ENCODE measurements at regions not wholly inside any gene's neighbourhood (a gene's known extent, or its start where the extent isn't known, plus 50 kb on each side); places are given as distances from the start of the nearest gene placed in this dataset.

DNA sequence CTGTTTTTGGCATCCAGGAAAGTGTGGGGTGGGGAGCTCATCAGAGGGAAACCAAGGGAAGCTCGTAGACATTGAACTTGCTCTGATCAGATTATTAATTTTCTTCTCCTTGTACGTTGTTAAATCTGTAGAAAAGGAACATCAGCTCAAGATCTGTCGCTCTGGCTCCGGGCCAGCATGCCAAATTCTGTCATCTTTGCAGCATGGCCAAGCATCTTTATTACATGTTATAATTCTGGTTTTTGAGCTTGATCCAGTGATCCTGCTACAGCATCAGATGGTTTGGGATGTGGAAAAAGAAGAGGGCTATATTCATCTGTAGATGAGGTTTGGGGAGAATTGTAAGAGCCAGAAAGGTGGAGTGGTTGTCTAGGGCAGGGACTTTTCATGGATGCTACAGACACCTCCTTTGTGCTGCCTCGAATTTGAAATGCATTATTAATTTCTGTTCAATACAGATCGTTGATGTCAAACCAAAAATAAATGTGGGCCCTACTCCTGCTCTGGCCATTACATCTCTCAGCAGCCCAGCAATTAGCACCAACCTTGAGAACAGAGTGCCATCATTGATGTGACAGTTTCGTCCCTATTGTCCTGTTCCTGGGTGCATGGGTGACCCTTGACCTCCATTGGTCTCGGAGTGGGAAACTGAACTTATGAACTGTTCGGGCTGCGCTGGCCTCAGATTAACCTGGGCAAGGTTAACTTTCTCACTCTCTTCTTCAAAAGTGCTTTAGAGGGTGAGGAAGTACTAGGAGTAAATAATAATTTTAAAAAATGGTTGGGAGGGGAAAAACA, 250.8 kb downstream of the SOX4 start:
- H4K20me1 ChIP-seq (ENCODE audit: insufficient read depth, low read length) = no peaks in the 10 kb centered on the region
- TF ChIP-seq, protein P1, sequence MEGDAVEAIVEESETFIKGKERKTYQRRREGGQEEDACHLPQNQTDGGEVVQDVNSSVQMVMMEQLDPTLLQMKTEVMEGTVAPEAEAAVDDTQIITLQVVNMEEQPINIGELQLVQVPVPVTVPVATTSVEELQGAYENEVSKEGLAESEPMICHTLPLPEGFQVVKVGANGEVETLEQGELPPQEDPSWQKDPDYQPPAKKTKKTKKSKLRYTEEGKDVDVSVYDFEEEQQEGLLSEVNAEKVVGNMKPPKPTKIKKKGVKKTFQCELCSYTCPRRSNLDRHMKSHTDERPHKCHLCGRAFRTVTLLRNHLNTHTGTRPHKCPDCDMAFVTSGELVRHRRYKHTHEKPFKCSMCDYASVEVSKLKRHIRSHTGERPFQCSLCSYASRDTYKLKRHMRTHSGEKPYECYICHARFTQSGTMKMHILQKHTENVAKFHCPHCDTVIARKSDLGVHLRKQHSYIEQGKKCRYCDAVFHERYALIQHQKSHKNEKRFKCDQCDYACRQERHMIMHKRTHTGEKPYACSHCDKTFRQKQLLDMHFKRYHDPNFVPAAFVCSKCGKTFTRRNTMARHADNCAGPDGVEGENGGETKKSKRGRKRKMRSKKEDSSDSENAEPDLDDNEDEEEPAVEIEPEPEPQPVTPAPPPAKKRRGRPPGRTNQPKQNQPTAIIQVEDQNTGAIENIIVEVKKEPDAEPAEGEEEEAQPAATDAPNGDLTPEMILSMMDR (conservative IDR thresholded peaks at IDR 0.05; ENCODE audit: low read length) = no peak
- TF ChIP-seq EZH2phosphoT487 (IDR thresholded peaks at IDR 0.05; ENCODE audit: borderline replicate concordance, low read depth, low read length) = no peak
- no peaks in the 10 kb centered on the region for H3K9me2 ChIP-seq (ENCODE audit: insufficient read depth, low read length)
- ChIA-PET POLR2A (no interaction called here), CTCF (ENCODE audit: unreplicated experiment) (no interaction called here)
- no peak overlapping the region for H3K4me2 ChIP-seq (ENCODE audit: low read length)
- H3K36me3 ChIP-seq (ENCODE audit: insufficient read depth, low read length) = no peaks in the 10 kb centered on the region
- no peaks in the 10 kb centered on the region for H3K79me2 ChIP-seq (ENCODE audit: insufficient read depth, low read depth, low read length)
- no TSS peak for BruUV-seq (replicated peaks)
- no peaks in the 10 kb centered on the region for H3K9me3 ChIP-seq (ENCODE audit: low read length)
- no peak for DNase-seq (ENCODE audit: low spot score)
- H2AFZ ChIP-seq (ENCODE audit: low read length) = no peak overlapping the region
- H3K4me1 ChIP-seq (ENCODE audit: insufficient read depth, low read length, poor library complexity, severe bottlenecking) = peaks cover 14% of the 10 kb centered on the region
- no peak overlapping the region for H3K27ac ChIP-seq (ENCODE audit: low read depth, low read length, poor library complexity, severe bottlenecking)
- intact Hi-C loops (cut with micrococcal nuclease; ENCODE audit: unreplicated experiment) = no loop called here
- H3K4me3 ChIP-seq (ENCODE audit: low read depth, low read length, poor library complexity, severe bottlenecking) = no peak overlapping the region

DNA sequence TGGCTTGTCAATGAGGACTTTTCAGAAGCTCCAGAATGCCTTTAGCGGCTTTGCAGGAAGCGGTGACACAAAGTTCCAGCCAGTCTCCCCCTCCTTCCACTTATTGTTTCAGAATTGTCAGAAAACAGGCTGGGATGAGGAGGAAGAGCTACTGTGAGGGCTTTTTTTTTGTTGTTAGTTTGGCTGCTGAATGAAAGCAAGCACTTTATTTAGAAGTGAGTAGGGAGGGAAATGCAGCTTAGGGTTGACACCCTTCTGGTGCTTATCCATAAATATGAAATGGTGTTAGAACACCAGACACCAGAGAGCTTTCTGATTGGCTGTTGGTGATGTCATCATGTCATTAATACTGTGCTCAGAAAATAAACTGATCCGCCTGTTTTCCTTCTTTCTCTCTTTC, 251.5 kb downstream of the SOX4 start:
- H3K4me3 ChIP-seq (ENCODE audit: low read depth, low read length, poor library complexity, severe bottlenecking) = no peak overlapping the region
- no peaks in the 10 kb centered on the region for H3K9me3 ChIP-seq (ENCODE audit: low read length)
- no TSS peak for BruUV-seq (replicated peaks)
- TF ChIP-seq EZH2phosphoT487 (IDR thresholded peaks at IDR 0.05; ENCODE audit: borderline replicate concordance, low read depth, low read length) = no peak
- TF ChIP-seq, protein P1 (conservative IDR thresholded peaks at IDR 0.05; ENCODE audit: low read length) = no peak
- no peak overlapping the region for H3K27ac ChIP-seq (ENCODE audit: low read depth, low read length, poor library complexity, severe bottlenecking)
- no peak overlapping the region for H2AFZ ChIP-seq (ENCODE audit: low read length)
- no peaks in the 10 kb centered on the region for H3K79me2 ChIP-seq (ENCODE audit: insufficient read depth, low read depth, low read length)
- no peaks in the 10 kb centered on the region for H4K20me1 ChIP-seq (ENCODE audit: insufficient read depth, low read length)
- CTCF ChIA-PET (ENCODE audit: unreplicated experiment) = no interaction called here
- POLR2A ChIA-PET = no interaction called here
- H3K9me2 ChIP-seq (ENCODE audit: insufficient read depth, low read length) = no peaks in the 10 kb centered on the region
- intact Hi-C loops (cut with micrococcal nuclease; ENCODE audit: unreplicated experiment) = no loop called here
- H3K4me2 ChIP-seq (ENCODE audit: low read length) = no peak overlapping the region
- DNase-seq (ENCODE audit: low spot score) = no peak
- no peaks in the 10 kb centered on the region for H3K36me3 ChIP-seq (ENCODE audit: insufficient read depth, low read length)
- H3K4me1 ChIP-seq (ENCODE audit: insufficient read depth, low read length, poor library complexity, severe bottlenecking) = peaks cover 14% of the 10 kb centered on the region

DNA sequence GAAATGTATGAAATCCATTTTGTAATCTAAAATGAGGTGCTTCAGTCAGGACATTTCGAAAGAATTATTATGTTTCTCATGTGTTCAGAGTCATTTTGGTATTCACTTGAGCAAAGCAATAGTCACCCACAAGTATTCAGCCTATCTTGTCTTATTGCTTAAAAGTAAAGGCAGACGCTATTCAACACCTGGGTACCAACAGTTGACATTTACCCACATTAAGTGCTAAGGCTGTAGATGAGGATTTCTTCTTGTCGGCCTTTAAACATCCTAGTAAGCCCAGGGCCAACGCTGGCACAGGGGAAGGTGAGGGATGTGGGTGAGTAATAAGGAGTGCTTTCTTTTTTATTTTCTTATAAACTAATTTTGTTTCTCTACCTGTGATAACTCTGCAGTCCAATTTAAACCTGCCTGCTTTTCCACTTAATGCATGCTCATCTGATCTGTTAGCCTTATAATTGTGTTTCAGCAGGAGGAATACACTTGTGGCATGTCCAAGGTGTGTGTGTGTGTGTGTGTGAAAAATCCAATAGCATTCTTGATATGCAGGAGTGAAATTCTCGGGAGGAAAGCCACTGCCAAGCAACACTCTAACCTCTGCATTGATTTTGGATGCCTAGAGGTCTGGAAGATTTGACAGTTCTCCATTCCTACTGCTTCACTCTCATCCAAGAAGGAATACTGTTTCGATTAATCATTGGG, 252.0 kb downstream of the SOX4 start:
- no TSS peak for BruUV-seq (replicated peaks)
- H3K4me1 ChIP-seq (ENCODE audit: insufficient read depth, low read length, poor library complexity, severe bottlenecking) = peaks cover 14% of the 10 kb centered on the region
- H4K20me1 ChIP-seq (ENCODE audit: insufficient read depth, low read length) = no peaks in the 10 kb centered on the region
- ChIA-PET CTCF (ENCODE audit: unreplicated experiment) (no interaction called here), POLR2A (no interaction called here)
- no peaks in the 10 kb centered on the region for H3K9me2 ChIP-seq (ENCODE audit: insufficient read depth, low read length)
- DNase-seq (ENCODE audit: low spot score) = no peak
- no peak overlapping the region for H3K4me2 ChIP-seq (ENCODE audit: low read length)
- H3K4me3 ChIP-seq (ENCODE audit: low read depth, low read length, poor library complexity, severe bottlenecking) = no peak overlapping the region
- no peaks in the 10 kb centered on the region for H3K79me2 ChIP-seq (ENCODE audit: insufficient read depth, low read depth, low read length)
- no peaks in the 10 kb centered on the region for H3K9me3 ChIP-seq (ENCODE audit: low read length)
- no peaks in the 10 kb centered on the region for H3K36me3 ChIP-seq (ENCODE audit: insufficient read depth, low read length)
- no peak overlapping the region for H3K27ac ChIP-seq (ENCODE audit: low read depth, low read length, poor library complexity, severe bottlenecking)
- no peak for TF ChIP-seq EZH2phosphoT487 (IDR thresholded peaks at IDR 0.05; ENCODE audit: borderline replicate concordance, low read depth, low read length)
- TF ChIP-seq, protein P1 (conservative IDR thresholded peaks at IDR 0.05; ENCODE audit: low read length) = no peak
- no peak overlapping the region for H2AFZ ChIP-seq (ENCODE audit: low read length)
- intact Hi-C loops (cut with micrococcal nuclease; ENCODE audit: unreplicated experiment) = no loop called here
